Right atrium auricular region (tissue), 2 donors: ENCODE measurements at regions not wholly inside any gene's neighbourhood (a gene's known extent, or its start where the extent isn't known, plus 50 kb on each side); places are given as distances from the start of the nearest gene placed in this dataset.
"Not testable (repeated sequence)": the region's sequence is repeated elsewhere in the genome, so short reads cannot be mapped to it uniquely, and the experiment has no call there.

Experiments used
- DNase-seq: peaks from one replicate; pipeline ENCODE4 v3.0.0-alpha.2; 2019; ENCODE audit warnings: low spot score
- H3K27ac ChIP-seq, 2 donors: fragments of 200-600 bp; sonication (generic); 1 replicate in 1 of 2; 2 replicates in 1 of 2; pipeline ENCODE4 v1.5.1; 2016 to 2019
- H3K27me3 ChIP-seq, 2 donors: fragments of 200-600 bp; sonication (generic); one replicate each; pipeline versions ENCODE4 v1.5.1 to v1.6.0; 2017 to 2019
- H3K36me3 ChIP-seq: fragments of 200-600 bp; sonication (generic); one replicate; pipeline ENCODE4 v1.5.1; 2016
- H3K4me1 ChIP-seq, 2 donors: fragments of 200-600 bp; sonication (generic); one replicate each; pipeline versions ENCODE4 v1.5.1 to v1.6.0; 2017 to 2019
- H3K4me3 ChIP-seq, 2 donors: fragments of 200-600 bp; sonication (generic); 1 replicate in 1 of 2; 2 replicates in 1 of 2; pipeline ENCODE4 v1.5.1; 2017 to 2019; ENCODE audit warnings: mild to moderate bottlenecking in 1 of 2, moderate library complexity in 1 of 2
- H3K9me3 ChIP-seq, 2 donors: fragments of 200-600 bp; sonication (generic); one replicate each; pipeline ENCODE4 v1.5.1; 2019
- TF ChIP-seq, protein P1 (sequence below), 2 donors: fragments of 200-600 bp; sonication (generic); IDR thresholded peaks; one replicate each; pipeline ENCODE4 v1.5.1; 2019; ENCODE audit warnings: antibody characterized with exemption in 2 of 2

DNA sequence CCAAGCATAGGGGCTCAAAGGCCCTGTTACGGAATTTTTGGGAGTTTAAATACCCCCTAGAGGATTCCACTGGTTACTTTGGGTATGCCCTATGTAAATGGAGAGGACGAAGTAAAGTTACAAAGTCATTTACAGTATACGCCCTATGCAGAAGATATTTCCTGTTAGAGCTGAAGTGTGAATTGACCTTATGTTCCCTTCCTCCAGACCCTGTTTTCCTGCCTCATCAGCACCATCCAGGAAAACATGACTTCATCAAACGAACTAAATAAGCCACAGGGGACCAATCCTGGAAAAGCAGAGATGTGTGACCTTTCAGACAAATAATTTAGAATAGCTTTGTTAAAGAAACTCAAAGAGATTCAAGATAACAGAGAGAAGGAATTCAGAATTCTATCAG is 177.4 kb downstream of the SQOR start:
- H3K27me3 ChIP-seq: no peaks in the 10 kb centered on the region
- no peaks in the 10 kb centered on the region for H3K36me3 ChIP-seq

GRCh38 chr15:45817578-45817977 is 182.7 kb downstream of the SQOR start:
- H3K9me3 ChIP-seq, DNase-seq, H3K4me1 ChIP-seq, H3K27ac ChIP-seq, H3K27me3 ChIP-seq, H3K36me3 ChIP-seq, H3K4me3 ChIP-seq: not testable (repeated sequence)

More for the DNA sequence above, 177.4 kb downstream of the SQOR start:
- Histone ChIP-seq H3K27ac (no peak overlapping the region), H3K9me3 (no peaks in the 10 kb centered on the region), H3K4me3 (no peak overlapping the region), H3K4me1 (no peaks in the 10 kb centered on the region)
- TF ChIP-seq, protein P1, sequence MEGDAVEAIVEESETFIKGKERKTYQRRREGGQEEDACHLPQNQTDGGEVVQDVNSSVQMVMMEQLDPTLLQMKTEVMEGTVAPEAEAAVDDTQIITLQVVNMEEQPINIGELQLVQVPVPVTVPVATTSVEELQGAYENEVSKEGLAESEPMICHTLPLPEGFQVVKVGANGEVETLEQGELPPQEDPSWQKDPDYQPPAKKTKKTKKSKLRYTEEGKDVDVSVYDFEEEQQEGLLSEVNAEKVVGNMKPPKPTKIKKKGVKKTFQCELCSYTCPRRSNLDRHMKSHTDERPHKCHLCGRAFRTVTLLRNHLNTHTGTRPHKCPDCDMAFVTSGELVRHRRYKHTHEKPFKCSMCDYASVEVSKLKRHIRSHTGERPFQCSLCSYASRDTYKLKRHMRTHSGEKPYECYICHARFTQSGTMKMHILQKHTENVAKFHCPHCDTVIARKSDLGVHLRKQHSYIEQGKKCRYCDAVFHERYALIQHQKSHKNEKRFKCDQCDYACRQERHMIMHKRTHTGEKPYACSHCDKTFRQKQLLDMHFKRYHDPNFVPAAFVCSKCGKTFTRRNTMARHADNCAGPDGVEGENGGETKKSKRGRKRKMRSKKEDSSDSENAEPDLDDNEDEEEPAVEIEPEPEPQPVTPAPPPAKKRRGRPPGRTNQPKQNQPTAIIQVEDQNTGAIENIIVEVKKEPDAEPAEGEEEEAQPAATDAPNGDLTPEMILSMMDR (IDR thresholded peaks at IDR 0.05): no peak
- DNase-seq: no peak

- TF ChIP-seq, protein P1 (IDR thresholded peaks at IDR 0.05): no peak
- Histone ChIP-seq H3K4me3 (no peak overlapping the region), H3K4me1 (no peaks in the 10 kb centered on the region), H3K9me3 (no peaks in the 10 kb centered on the region), H3K27me3 (no peaks in the 10 kb centered on the region), H3K27ac (no peak overlapping the region), H3K36me3 (no peaks in the 10 kb centered on the region)
- no peak for DNase-seq
These were observed 186.6 kb downstream of the SQOR start for GRCh38 chr15:45821390-45821789.

- DNase-seq: not testable (repeated sequence)
These were observed 188.1 kb downstream of the SQOR start for GRCh38 chr15:45822968-45823367.

DNA sequence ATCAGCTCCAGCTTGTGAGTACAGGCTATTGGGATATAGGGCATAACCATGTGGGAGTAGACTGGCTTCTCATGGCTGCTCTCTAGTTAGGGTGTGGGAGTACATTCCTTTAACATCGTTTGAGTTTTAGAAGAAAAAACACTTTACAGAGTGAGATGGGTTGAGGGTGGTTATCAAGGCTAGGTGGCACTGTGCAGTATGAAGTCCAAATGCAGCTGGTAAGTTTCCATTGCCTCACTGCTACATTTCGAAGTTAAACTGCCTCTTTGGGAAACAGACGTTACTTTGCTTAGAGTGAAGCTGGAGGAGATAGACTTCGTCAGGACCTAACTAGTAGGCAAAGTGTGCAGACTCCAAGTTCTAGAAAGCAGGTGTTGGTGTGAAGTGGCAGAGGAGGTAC is 192.4 kb downstream of the SQOR start:
- no peak for DNase-seq
- Histone ChIP-seq H3K27me3 (no peaks in the 10 kb centered on the region), H3K36me3 (no peaks in the 10 kb centered on the region), H3K27ac (no peak overlapping the region), H3K4me1 (no peaks in the 10 kb centered on the region), H3K4me3 (no peak overlapping the region), H3K9me3 (no peaks in the 10 kb centered on the region)
- TF ChIP-seq, protein P1 (IDR thresholded peaks at IDR 0.05): no peak

More at GRCh38 chr15:45822968-45823367, 188.1 kb downstream of the SQOR start:
- H3K4me3 ChIP-seq, H3K4me1 ChIP-seq, H3K27ac ChIP-seq, H3K27me3 ChIP-seq, H3K9me3 ChIP-seq, H3K36me3 ChIP-seq: not testable (repeated sequence)

GRCh38 chr15:45827766-45828165 is 192.9 kb downstream of the SQOR start:
- DNase-seq: no peak
- TF ChIP-seq, protein P1 (IDR thresholded peaks at IDR 0.05): no peak
- Histone ChIP-seq H3K27ac (no peak overlapping the region), H3K9me3 (no peaks in the 10 kb centered on the region), H3K27me3 (no peaks in the 10 kb centered on the region), H3K4me3 (no peak overlapping the region), H3K36me3 (no peaks in the 10 kb centered on the region), H3K4me1 (no peaks in the 10 kb centered on the region)

- Histone ChIP-seq H3K27me3 (no peaks in the 10 kb centered on the region), H3K9me3 (no peaks in the 10 kb centered on the region), H3K27ac (no peak overlapping the region), H3K4me1 (no peaks in the 10 kb centered on the region), H3K36me3 (no peaks in the 10 kb centered on the region), H3K4me3 (no peak overlapping the region)
- TF ChIP-seq, protein P1 (IDR thresholded peaks at IDR 0.05): no peak
- DNase-seq: no peak
These were observed 194.7 kb downstream of the SQOR start for GRCh38 chr15:45829336-45830153.
